Smooth muscle cell (in vitro differentiated cells): ENCODE measurements at regions not wholly inside any gene's neighbourhood (a gene's known extent, or its start where the extent isn't known, plus 50 kb on each side); places are given as distances from the start of the nearest gene placed in this dataset.

Experiments used
- DNase-seq: peaks from one replicate; lab custom pipeline; 2025; ENCODE audit not compliant: unreplicated experiment; lab: John Stamatoyannopoulos, UW
- H2AFZ ChIP-seq: fragments of 200-600 bp; sonication (generic); 2 replicates; pipeline ENCODE4 v1.6.0; 2016; ENCODE audit warnings: antibody characterized with exemption, low read depth, mild to moderate bottlenecking
- H3F3A ChIP-seq: fragments of 200-600 bp; sonication (generic); 2 replicates; pipeline ENCODE4 v1.6.0; 2017; ENCODE audit warnings: antibody characterized with exemption, low read depth
- H3K27ac ChIP-seq: fragments of 200-600 bp; sonication (generic); 2 replicates; pipeline ENCODE4 v1.5.1; 2016; ENCODE audit warnings: low read depth, mild to moderate bottlenecking
- H3K27me3 ChIP-seq: fragments of 200-600 bp; sonication (generic); 2 replicates; pipeline ENCODE4 v1.6.1; 2016; ENCODE audit warnings: low read depth, mild to moderate bottlenecking
- H3K36me3 ChIP-seq: fragments of 200-600 bp; sonication (generic); 2 replicates; pipeline ENCODE4 v1.5.1; 2016; ENCODE audit warnings: low read depth
- H3K4me1 ChIP-seq: fragments of 200-600 bp; sonication (generic); 2 replicates; pipeline ENCODE4 v1.5.1; 2016; ENCODE audit warnings: low read depth
- H3K4me2 ChIP-seq: fragments of 200-600 bp; sonication (generic); 2 replicates; pipeline ENCODE4 v1.6.0; 2016; ENCODE audit warnings: mild to moderate bottlenecking
- H3K4me3 ChIP-seq: fragments of 200-600 bp; sonication (generic); 2 replicates; pipeline ENCODE4 v1.5.1; 2016; ENCODE audit warnings: mild to moderate bottlenecking
- H3K79me2 ChIP-seq: fragments of 200-600 bp; sonication (generic); 2 replicates; pipeline ENCODE4 v1.6.0; 2016; ENCODE audit warnings: low read depth, mild to moderate bottlenecking
- H3K9ac ChIP-seq: fragments of 200-600 bp; sonication (generic); 2 replicates; pipeline ENCODE4 v1.6.0; 2016; ENCODE audit warnings: low read depth
- H3K9me3 ChIP-seq: fragments of 200-600 bp; sonication (generic); replicated peaks from 2 replicates; pipeline ENCODE4 v1.5.1; 2016; ENCODE audit warnings: low read depth
- H4K20me1 ChIP-seq: fragments of 200-600 bp; sonication (generic); 2 replicates; pipeline ENCODE4 v1.6.0; 2016; ENCODE audit warnings: low read depth
- WGBS: methylation state at CpG from one replicate; pipeline ENCODE4 v1.1.7; 2016; ENCODE audit warnings: low lambda C conversion rate; 5-methylcytosine and 5-hydroxymethylcytosine counted together
- TF ChIP-seq, protein P1 (sequence below): fragments of 200-600 bp; sonication (generic); IDR thresholded peaks from 2 replicates; pipeline ENCODE4 v1.5.1; 2017; ENCODE audit warnings: borderline replicate concordance, mild to moderate bottlenecking, antibody characterized with exemption; ENCODE audit not compliant: insufficient read depth, poor library complexity, severe bottlenecking

DNA sequence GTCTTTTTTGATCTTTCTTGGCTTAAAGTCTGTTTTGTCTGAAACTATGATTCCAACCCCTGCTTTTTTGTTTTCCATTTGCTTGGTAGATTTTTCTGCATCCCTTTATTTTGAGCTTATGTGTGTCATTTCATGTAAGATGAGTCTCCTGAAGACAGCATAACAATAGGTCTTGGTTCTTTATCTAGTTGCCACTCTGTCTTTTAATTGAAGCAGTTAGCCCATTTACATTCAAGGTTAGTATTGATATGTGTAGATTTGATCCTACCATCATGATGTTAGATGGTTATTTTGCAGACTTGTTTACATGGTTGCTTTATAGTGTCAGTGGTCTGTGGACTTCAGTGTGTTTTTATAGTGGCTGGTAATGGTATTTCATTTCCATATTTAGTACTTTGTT lies 1678.9 kb downstream of the PCDH9 start:
- H3F3A ChIP-seq: no peaks in the 10 kb centered on the region
- TF ChIP-seq, protein P1, sequence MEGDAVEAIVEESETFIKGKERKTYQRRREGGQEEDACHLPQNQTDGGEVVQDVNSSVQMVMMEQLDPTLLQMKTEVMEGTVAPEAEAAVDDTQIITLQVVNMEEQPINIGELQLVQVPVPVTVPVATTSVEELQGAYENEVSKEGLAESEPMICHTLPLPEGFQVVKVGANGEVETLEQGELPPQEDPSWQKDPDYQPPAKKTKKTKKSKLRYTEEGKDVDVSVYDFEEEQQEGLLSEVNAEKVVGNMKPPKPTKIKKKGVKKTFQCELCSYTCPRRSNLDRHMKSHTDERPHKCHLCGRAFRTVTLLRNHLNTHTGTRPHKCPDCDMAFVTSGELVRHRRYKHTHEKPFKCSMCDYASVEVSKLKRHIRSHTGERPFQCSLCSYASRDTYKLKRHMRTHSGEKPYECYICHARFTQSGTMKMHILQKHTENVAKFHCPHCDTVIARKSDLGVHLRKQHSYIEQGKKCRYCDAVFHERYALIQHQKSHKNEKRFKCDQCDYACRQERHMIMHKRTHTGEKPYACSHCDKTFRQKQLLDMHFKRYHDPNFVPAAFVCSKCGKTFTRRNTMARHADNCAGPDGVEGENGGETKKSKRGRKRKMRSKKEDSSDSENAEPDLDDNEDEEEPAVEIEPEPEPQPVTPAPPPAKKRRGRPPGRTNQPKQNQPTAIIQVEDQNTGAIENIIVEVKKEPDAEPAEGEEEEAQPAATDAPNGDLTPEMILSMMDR: no peak
- no peaks in the 10 kb centered on the region for H4K20me1 ChIP-seq
- no peak overlapping the region for H3K27ac ChIP-seq
- no peaks in the 10 kb centered on the region for H3K27me3 ChIP-seq
- H2AFZ ChIP-seq: no peak overlapping the region
- H3K9me3 ChIP-seq: no peaks in the 10 kb centered on the region
- H3K79me2 ChIP-seq: no peaks in the 10 kb centered on the region
- DNase-seq: no peak
- H3K4me3 ChIP-seq: no peak overlapping the region
- no peaks in the 10 kb centered on the region for H3K4me1 ChIP-seq
- H3K9ac ChIP-seq: no peak overlapping the region
- H3K36me3 ChIP-seq: no peaks in the 10 kb centered on the region
- H3K4me2 ChIP-seq: no peak overlapping the region

DNA sequence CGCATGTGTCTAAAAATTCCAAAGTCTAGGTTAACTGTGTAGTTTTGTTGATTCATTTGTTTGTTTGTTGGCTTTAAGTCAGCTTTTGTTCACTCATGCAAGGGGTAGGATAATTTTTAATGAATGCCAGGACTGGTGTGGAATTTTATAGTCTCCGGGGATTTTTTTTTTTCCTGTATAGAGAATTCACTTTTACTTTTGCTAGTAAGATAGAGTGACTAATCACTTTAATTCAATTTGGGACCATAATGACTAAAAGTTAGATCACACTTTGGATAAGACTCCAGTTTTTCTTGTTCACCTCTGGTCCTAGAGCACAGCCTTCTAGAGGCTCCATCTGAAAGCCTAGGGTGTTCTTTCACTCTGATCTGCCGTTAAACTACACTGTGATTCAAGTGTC lies 1690.0 kb downstream of the PCDH9 start:
- H3K27ac ChIP-seq: no peak overlapping the region
- H3K4me3 ChIP-seq: no peak overlapping the region
- H2AFZ ChIP-seq: no peak overlapping the region
- H3K9ac ChIP-seq: no peak overlapping the region
- H3K4me2 ChIP-seq: no peak overlapping the region
- TF ChIP-seq, protein P1: no peak
- no peak for DNase-seq
- H3K9me3 ChIP-seq: no peaks in the 10 kb centered on the region
- H3K27me3 ChIP-seq: no peaks in the 10 kb centered on the region
- no peaks in the 10 kb centered on the region for H3K79me2 ChIP-seq
- WGBS: 93% methylated on average over 3 of the region's 3 CpGs
- H3F3A ChIP-seq: no peaks in the 10 kb centered on the region
- no peaks in the 10 kb centered on the region for H4K20me1 ChIP-seq
- no peaks in the 10 kb centered on the region for H3K4me1 ChIP-seq
- H3K36me3 ChIP-seq: no peaks in the 10 kb centered on the region

DNA sequence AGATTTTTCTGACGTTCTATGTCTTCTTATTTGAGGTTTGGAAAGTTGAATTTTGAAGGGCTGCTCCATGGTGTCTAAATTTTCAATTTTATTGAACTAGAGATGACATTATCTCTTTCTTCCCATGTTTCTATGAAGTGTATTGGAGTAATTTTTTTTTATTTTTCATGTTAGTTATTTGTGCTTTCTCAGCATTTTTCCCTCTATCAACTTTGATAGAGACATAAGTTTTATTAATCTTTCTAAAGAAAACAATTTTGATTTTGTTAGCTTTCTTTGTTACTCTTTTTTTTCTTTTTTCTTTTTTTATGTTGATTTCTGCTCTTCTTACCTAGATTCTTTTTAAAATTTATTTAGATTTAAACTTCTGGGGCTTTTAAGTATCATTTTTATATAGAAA lies 1694.8 kb downstream of the PCDH9 start:
- Histone ChIP-seq H3K4me1 (no peaks in the 10 kb centered on the region), H3F3A (no peaks in the 10 kb centered on the region), H3K4me2 (no peak overlapping the region), H2AFZ (no peak overlapping the region), H3K9ac (no peak overlapping the region), H3K79me2 (no peaks in the 10 kb centered on the region), H3K36me3 (no peaks in the 10 kb centered on the region), H3K4me3 (no peak overlapping the region), H3K27ac (no peak overlapping the region), H4K20me1 (no peaks in the 10 kb centered on the region), H3K27me3 (no peaks in the 10 kb centered on the region), H3K9me3 (no peaks in the 10 kb centered on the region)
- WGBS: 92% methylated on average over 1 of the region's 1 CpG
- DNase-seq: no peak
- TF ChIP-seq, protein P1: no peak

DNA sequence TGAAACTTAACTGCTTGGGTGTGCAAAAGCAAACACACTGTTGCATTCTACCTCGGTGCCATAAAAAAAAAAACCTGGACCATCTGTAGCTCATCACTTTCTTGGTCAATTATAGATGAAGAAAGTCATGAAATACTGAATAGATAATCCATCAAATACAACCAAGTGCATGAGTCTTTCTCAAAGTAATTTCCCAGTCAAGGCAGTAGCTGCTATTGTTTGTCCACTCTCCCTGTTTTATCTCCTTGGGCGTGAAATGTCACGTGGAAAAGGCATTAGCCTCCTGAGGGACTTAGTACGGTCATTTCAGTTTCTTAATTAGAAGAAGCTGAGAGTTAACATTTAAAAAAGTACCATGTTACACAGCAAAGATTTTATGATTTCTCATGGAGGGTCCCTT lies 1697.9 kb downstream of the PCDH9 start:
- Histone ChIP-seq H3K4me3 (no peak overlapping the region), H3K9ac (no peak overlapping the region), H3K36me3 (no peaks in the 10 kb centered on the region), H3K4me1 (no peaks in the 10 kb centered on the region), H4K20me1 (no peaks in the 10 kb centered on the region), H3K4me2 (no peak overlapping the region), H3K27ac (no peak overlapping the region), H3F3A (no peaks in the 10 kb centered on the region), H3K9me3 (no peaks in the 10 kb centered on the region), H3K79me2 (no peaks in the 10 kb centered on the region), H2AFZ (no peak overlapping the region), H3K27me3 (no peaks in the 10 kb centered on the region)
- no peak for DNase-seq
- 82% methylated on average over 4 of the region's 4 CpGs for WGBS
- TF ChIP-seq, protein P1: no peak
